Neuronal stem cell (in vitro differentiated cells): ENCODE measurements at regions not wholly inside any gene's neighbourhood (a gene's known extent, or its start where the extent isn't known, plus 50 kb on each side); places are given as distances from the start of the nearest gene placed in this dataset.

Experiments
- DNase-seq: peaks from one replicate; pipeline ENCODE4 v3.0.0-alpha.2; 2013; ENCODE audit warnings: low spot score
- H2AFZ ChIP-seq: one replicate; pipeline ENCODE4 v1.6.1; 2013; ENCODE audit warnings: mild to moderate bottlenecking, low read length, inconsistent platforms
- H2AK5ac ChIP-seq: 2 replicates; pipeline ENCODE4 v1.6.1; 2013; ENCODE audit warnings: low read depth, mild to moderate bottlenecking, inconsistent platforms, low read length, moderate library complexity, mixed read lengths
- H2BK120ac ChIP-seq: 2 replicates; pipeline ENCODE4 v1.6.1; 2013; ENCODE audit warnings: low read depth, mild to moderate bottlenecking, inconsistent platforms, low read length, moderate library complexity, mixed read lengths
- H2BK12ac ChIP-seq: one replicate; pipeline ENCODE4 v1.6.1; 2013; ENCODE audit warnings: low read length, inconsistent platforms
- H2BK15ac ChIP-seq: 2 replicates; pipeline ENCODE4 v1.6.1; 2013; ENCODE audit warnings: mild to moderate bottlenecking, low read length, inconsistent platforms, mixed read lengths
- H2BK5ac ChIP-seq: one replicate; pipeline ENCODE4 v1.6.1; 2013; ENCODE audit warnings: inconsistent platforms, mild to moderate bottlenecking, low read length, moderate library complexity
- H3K14ac ChIP-seq: one replicate; pipeline ENCODE4 v1.6.1; 2013; ENCODE audit warnings: low read length, inconsistent platforms
- H3K18ac ChIP-seq: 2 replicates; pipeline ENCODE4 v1.6.1; 2013; ENCODE audit warnings: low read length, inconsistent platforms
- H3K23ac ChIP-seq: 2 replicates; pipeline ENCODE4 v1.6.1; 2013; ENCODE audit warnings: low read depth, mild to moderate bottlenecking, mixed read lengths, low read length, inconsistent platforms; ENCODE audit not compliant: poor library complexity
- H3K27ac ChIP-seq: replicated peaks from 3 replicates; pipeline ENCODE4 v1.5.1; 2013; ENCODE audit warnings: low read length, inconsistent platforms
- H3K27me3 ChIP-seq, 3 experiments: 2 replicates each; pipeline ENCODE4 v1.6.1; 2013; ENCODE audit warnings: low read length in 3 of 3, mild to moderate bottlenecking in 2 of 3, inconsistent platforms in 1 of 3, low read depth in 1 of 3, mixed read lengths in 1 of 3, moderate library complexity in 1 of 3; ENCODE audit not compliant: control insufficient read depth in 3 of 3, insufficient read depth in 3 of 3
- H3K36me3 ChIP-seq, 2 donors: replicated peaks in 1 of 2; 2 replicates each; pipeline ENCODE4 v1.6.1; 2013; ENCODE audit warnings: low read length in 2 of 2; ENCODE audit not compliant: control insufficient read depth in 2 of 2, insufficient read depth in 2 of 2
- H3K4ac ChIP-seq: 2 replicates; pipeline ENCODE4 v1.6.1; 2013; ENCODE audit warnings: inconsistent platforms, mild to moderate bottlenecking, low read length, moderate library complexity
- H3K4me1 ChIP-seq, 2 donors: 1 replicate in 1 of 2; 2 replicates in 1 of 2; pipeline ENCODE4 v1.6.1; 2013; ENCODE audit warnings: low read length in 2 of 2, low read depth in 1 of 2; ENCODE audit not compliant: control insufficient read depth in 2 of 2, insufficient read depth in 1 of 2
- H3K4me2 ChIP-seq: one replicate; pipeline ENCODE4 v1.6.1; 2013; ENCODE audit warnings: mild to moderate bottlenecking, low read length, inconsistent platforms; ENCODE audit not compliant: insufficient read depth, poor library complexity, severe bottlenecking
- H3K4me3 ChIP-seq, 2 donors: 2 replicates each; pipeline ENCODE4 v1.5.1; 2013; ENCODE audit warnings: low read length in 2 of 2, mild to moderate bottlenecking in 2 of 2, inconsistent platforms in 1 of 2, moderate library complexity in 1 of 2
- H3K79me1 ChIP-seq: one replicate; pipeline ENCODE4 v1.6.1; 2013; ENCODE audit warnings: low read depth, mild to moderate bottlenecking, inconsistent platforms, low read length, moderate library complexity
- H3K9ac ChIP-seq: one replicate; pipeline ENCODE4 v1.6.1; 2013; ENCODE audit warnings: mild to moderate bottlenecking, low read depth, low read length, inconsistent platforms; ENCODE audit not compliant: poor library complexity
- H3K9me3 ChIP-seq, 2 donors: replicated peaks in 1 of 2; 2 replicates each; pipeline versions ENCODE3 to v1.6.1; 2013; ENCODE audit warnings: low read length in 2 of 2, mild to moderate bottlenecking in 2 of 2, inconsistent platforms in 1 of 2, low read depth in 1 of 2, mixed read lengths in 1 of 2, moderate library complexity in 1 of 2; ENCODE audit not compliant: control insufficient read depth in 2 of 2, insufficient read depth in 1 of 2
- H4K8ac ChIP-seq: one replicate; pipeline ENCODE4 v1.6.1; 2013; ENCODE audit warnings: low read depth, mild to moderate bottlenecking, inconsistent platforms, low read length, moderate library complexity
- H4K91ac ChIP-seq: one replicate; pipeline ENCODE4 v1.6.1; 2013; ENCODE audit warnings: low read length, low read depth, mild to moderate bottlenecking, inconsistent platforms; ENCODE audit not compliant: poor library complexity
- WGBS, 2 donors: extraction: QIAGEN DNeasy Blood & Tissue Kit; methylation state at CpG; one replicate each; pipeline ENCODE4 v1.1.7; 2013; ENCODE audit warnings: missing lambda C conversion rate in 2 of 2, mixed read lengths in 1 of 2; ENCODE audit not compliant: insufficient read length in 2 of 2, insufficient replicate concordance in 1 of 2; ENCODE audit errors: extremely low coverage in 2 of 2; 5-methylcytosine and 5-hydroxymethylcytosine counted together

DNA sequence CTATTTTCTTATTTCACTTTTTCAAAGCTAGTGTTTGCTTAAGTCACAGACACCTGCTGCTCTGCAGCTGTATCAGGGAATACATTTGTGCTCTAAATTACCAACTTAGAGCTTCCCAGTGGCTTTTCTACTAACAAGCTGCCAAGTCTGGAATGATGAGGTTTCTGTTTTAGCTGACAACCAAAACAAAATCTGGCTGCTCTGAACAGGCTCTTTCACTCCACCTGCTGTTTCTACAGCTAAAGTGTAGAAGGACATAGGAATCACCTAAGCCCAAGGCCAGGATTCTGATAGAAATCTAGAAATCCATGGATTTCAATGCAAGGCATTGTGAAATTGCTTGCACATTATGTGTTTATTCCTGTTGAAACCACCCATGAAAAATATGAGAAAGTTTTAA is 201.2 kb downstream of the SUCLG1 start:
- no peak overlapping the region for H2BK120ac ChIP-seq
- H3K4me3 ChIP-seq = no peak overlapping the region
- H3K4me2 ChIP-seq = no peak overlapping the region
- H3K36me3 ChIP-seq = no peaks in the 10 kb centered on the region
- no peak overlapping the region for H3K4ac ChIP-seq
- H2BK5ac ChIP-seq = no peak overlapping the region
- no peaks in the 10 kb centered on the region for H3K4me1 ChIP-seq
- no peaks in the 10 kb centered on the region for H3K79me1 ChIP-seq
- no peaks in the 10 kb centered on the region for H3K27me3 ChIP-seq
- H3K14ac ChIP-seq = no peak overlapping the region
- H3K9me3 ChIP-seq = no peaks in the 10 kb centered on the region
- no peak overlapping the region for H4K91ac ChIP-seq
- DNase-seq = peak; percentile 6
- H2AK5ac ChIP-seq = no peak overlapping the region
- H2BK12ac ChIP-seq = no peak overlapping the region
- H3K9ac ChIP-seq = no peak overlapping the region
- no peak overlapping the region for H2BK15ac ChIP-seq
- no peak overlapping the region for H3K18ac ChIP-seq
- no peak overlapping the region for H4K8ac ChIP-seq
- no peak overlapping the region for H3K23ac ChIP-seq
- H2AFZ ChIP-seq = no peak overlapping the region
- no peak overlapping the region for H3K27ac ChIP-seq

DNA sequence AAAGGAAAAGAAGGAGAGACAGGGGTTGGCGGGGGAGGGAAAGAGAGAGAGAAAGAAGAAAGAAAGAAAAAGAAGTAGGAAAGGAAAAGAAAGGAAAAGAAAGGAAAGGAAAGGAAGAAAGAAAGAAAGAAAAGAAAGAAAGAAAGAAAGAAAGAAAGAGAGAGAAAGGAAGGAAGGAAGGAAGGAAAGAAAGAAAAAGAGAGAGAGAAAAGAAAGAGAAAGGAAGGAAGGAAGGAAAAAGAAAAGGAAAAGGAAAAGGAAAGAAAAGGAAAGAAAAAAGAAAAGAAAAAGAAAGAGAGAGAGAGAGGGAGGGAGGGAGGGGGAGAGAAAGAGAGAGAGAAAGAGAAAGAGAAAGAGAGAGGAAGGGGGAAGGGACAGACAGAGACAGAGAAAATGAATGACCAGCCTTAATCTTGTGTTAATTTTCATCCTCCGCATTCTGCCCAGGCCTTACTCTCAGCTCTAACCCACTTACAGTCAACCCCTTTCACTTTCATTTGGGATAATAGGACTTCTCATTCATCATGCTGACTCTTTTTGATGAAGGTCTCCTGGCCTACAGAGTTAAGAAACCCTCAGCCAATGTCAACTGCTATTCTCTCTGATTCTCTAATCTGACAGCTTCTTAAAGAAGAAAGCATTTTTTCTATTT is 207.3 kb downstream of the SUCLG1 start:
- no peaks in the 10 kb centered on the region for H3K9me3 ChIP-seq
- no peak overlapping the region for H2BK12ac ChIP-seq
- H4K8ac ChIP-seq = no peak overlapping the region
- H3K4me2 ChIP-seq = no peak overlapping the region
- no peak overlapping the region for H3K14ac ChIP-seq
- H3K27me3 ChIP-seq = no peaks in the 10 kb centered on the region
- DNase-seq = no peak
- no peak overlapping the region for H3K4me3 ChIP-seq
- H2BK5ac ChIP-seq = no peak overlapping the region
- no peak overlapping the region for H3K9ac ChIP-seq
- no peak overlapping the region for H2BK120ac ChIP-seq
- H3K79me1 ChIP-seq = no peaks in the 10 kb centered on the region
- no peak overlapping the region for H2AK5ac ChIP-seq
- H3K27ac ChIP-seq = no peak overlapping the region
- no peaks in the 10 kb centered on the region for H3K36me3 ChIP-seq
- 100% methylated on average over 1 of the region's 2 CpGs; no CpG with 5 or more reads in 1 of the 2 donors for WGBS, 2 donors
- H3K23ac ChIP-seq = no peak overlapping the region
- no peak overlapping the region for H2AFZ ChIP-seq
- no peak overlapping the region for H2BK15ac ChIP-seq
- no peak overlapping the region for H3K4ac ChIP-seq
- no peak overlapping the region for H3K18ac ChIP-seq
- H4K91ac ChIP-seq = no peak overlapping the region
- H3K4me1 ChIP-seq = no peaks in the 10 kb centered on the region

DNA sequence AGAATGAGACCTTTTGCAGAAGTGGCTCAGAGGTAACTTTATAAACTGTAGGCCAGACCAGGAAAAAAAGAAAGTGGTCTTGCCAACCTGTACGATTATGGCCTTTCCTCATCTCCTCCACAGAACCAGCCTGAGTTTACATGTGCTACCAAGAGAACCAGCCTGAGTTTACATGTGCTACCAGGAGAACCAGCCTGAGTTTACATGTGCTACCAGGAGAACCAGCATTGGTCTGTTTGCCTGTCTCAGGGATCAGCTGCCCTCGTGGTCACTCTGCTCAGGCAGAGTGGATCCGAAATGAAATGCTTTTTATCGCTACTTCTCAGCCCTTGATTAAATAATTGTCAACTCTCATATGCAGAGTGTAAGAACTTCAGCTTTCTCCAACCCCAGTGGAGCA is 209.9 kb downstream of the SUCLG1 start:
- Histone ChIP-seq H2BK12ac (no peak overlapping the region), H3K4me1 (peaks cover 0 to 4% of the 10 kb centered on the region in 2 donors), H3K4me2 (no peak overlapping the region), H2AK5ac (no peak overlapping the region), H2AFZ (no peak overlapping the region), H3K9me3 (no peaks in the 10 kb centered on the region), H3K4ac (no peak overlapping the region), H3K14ac (no peak overlapping the region), H3K27ac (no peak overlapping the region), H2BK120ac (no peak overlapping the region), H4K8ac (no peak overlapping the region), H3K9ac (no peak overlapping the region), H2BK5ac (no peak overlapping the region), H3K18ac (no peak overlapping the region), H3K36me3 (no peaks in the 10 kb centered on the region), H3K27me3 (no peaks in the 10 kb centered on the region), H3K4me3 (no peak overlapping the region), H2BK15ac (no peak overlapping the region), H3K23ac (no peak overlapping the region), H3K79me1 (no peaks in the 10 kb centered on the region), H4K91ac (no peak overlapping the region)
- no CpG with 5 or more reads among the region's 4 CpGs for WGBS, 2 donors
- DNase-seq = no peak

DNA sequence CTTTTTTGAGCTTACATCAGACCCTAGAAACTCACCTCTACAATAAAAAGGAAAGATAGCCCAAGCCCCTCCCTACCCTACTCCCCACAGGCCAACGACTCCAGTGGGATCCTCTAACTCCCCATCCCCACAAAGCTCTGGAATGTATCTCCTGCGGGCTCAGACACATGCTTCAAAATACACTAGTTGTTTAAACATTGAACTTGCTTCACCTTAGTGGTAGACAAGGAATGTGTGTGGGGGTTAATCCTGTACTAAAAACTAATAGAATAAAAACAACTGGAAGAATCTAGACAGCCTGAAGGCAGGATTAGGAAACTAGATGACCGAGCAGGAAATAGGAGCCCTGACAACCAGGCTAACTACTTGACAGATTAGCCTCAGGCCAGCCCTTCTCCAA is 211.5 kb downstream of the SUCLG1 start:
- Histone ChIP-seq H3K9ac (no peak overlapping the region), H3K9me3 (no peaks in the 10 kb centered on the region), H2BK12ac (no peak overlapping the region), H3K4me2 (no peak overlapping the region), H2BK5ac (no peak overlapping the region), H4K91ac (no peak overlapping the region), H3K79me1 (no peaks in the 10 kb centered on the region), H3K23ac (no peak overlapping the region), H4K8ac (no peak overlapping the region), H3K4me3 (no peak overlapping the region), H2AK5ac (no peak overlapping the region), H2AFZ (no peak overlapping the region), H2BK120ac (no peak overlapping the region), H3K4ac (no peak overlapping the region), H3K14ac (no peak overlapping the region), H3K4me1 (peaks cover 0 to 4% of the 10 kb centered on the region in 2 donors), H3K36me3 (no peaks in the 10 kb centered on the region), H2BK15ac (no peak overlapping the region), H3K27me3 (no peaks in the 10 kb centered on the region), H3K18ac (no peak overlapping the region), H3K27ac (no peak overlapping the region)
- WGBS, 2 donors = no CpG with 5 or more reads among the region's 3 CpGs
- DNase-seq = no peak
